IPS-15b (cell line): ENCODE measurements at regions not wholly inside any gene's neighbourhood (a gene's known extent, or its start where the extent isn't known, plus 50 kb on each side); places are given as distances from the start of the nearest gene placed in this dataset.
"Not testable (repeated sequence)": the region's sequence is repeated elsewhere in the genome, so short reads cannot be mapped to it uniquely, and the experiment has no call there.

Source experiments
- H3K27me3 ChIP-seq: one replicate; pipeline ENCODE4 v1.6.1; 2013; ENCODE audit warnings: low read length; ENCODE audit not compliant: control insufficient read depth, insufficient read depth
- H3K36me3 ChIP-seq: one replicate; pipeline ENCODE4 v1.6.1; 2013; ENCODE audit warnings: low read length; ENCODE audit not compliant: control insufficient read depth, insufficient read depth
- H3K4me1 ChIP-seq: one replicate; pipeline ENCODE4 v1.6.1; 2013; ENCODE audit warnings: mild to moderate bottlenecking, low read length; ENCODE audit not compliant: control insufficient read depth, insufficient read depth
- H3K4me3 ChIP-seq: one replicate; pipeline ENCODE4 v1.5.1; 2013; ENCODE audit warnings: low read depth, low read length
- H3K9ac ChIP-seq: one replicate; pipeline ENCODE4 v1.6.1; 2013; ENCODE audit warnings: low read depth, mild to moderate bottlenecking, low read length
- H3K9me3 ChIP-seq: one replicate; pipeline ENCODE4 v1.6.1; 2013; ENCODE audit warnings: mild to moderate bottlenecking, low read length; ENCODE audit not compliant: control insufficient read depth, insufficient read depth

DNA sequence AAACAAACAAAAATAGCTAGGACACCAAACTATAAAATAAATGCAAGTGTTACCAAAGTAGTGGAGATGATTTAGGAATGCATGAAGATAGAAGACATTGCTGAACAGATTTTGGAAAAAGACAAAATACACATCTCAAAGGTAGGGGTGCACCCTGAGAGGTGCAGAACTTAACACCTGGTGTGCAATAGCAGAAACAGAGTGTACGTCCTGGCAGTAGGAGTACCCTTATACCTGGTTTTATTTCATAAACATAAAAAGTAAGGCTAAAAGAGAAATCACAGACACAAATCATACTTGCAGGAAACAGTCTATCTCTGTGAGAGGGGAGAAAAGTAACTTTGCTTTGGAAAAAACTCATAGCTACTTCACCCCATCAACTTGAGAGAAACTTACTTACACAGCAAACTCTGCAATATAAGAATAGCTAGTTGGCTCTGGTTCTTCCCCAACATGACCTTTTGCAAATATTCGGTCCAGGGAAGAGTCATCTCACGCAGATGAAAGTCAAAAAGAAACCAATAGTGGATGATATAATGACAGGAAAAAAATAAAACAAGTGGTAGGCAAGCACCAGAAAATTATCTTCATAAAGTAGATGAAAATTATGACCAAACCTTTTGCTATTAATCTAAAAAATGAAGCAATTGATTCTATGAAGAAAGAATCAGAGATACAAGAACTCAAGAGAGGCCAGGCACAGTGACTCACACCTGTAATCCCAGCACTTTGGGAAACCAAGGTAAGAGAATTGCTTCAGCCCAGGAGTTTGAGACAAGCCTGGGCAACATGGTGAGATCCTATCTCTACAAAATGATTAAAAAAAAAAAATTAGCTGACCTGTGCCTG, 108.9 kb upstream of the BNIP2 start:
- Histone ChIP-seq H3K27me3 (no peaks in the 10 kb centered on the region), H3K4me1 (peaks cover under 1% of the 10 kb centered on the region), H3K36me3 (no peaks in the 10 kb centered on the region), H3K4me3 (no peak overlapping the region), H3K9me3 (no peaks in the 10 kb centered on the region), H3K9ac (no peak overlapping the region)

DNA sequence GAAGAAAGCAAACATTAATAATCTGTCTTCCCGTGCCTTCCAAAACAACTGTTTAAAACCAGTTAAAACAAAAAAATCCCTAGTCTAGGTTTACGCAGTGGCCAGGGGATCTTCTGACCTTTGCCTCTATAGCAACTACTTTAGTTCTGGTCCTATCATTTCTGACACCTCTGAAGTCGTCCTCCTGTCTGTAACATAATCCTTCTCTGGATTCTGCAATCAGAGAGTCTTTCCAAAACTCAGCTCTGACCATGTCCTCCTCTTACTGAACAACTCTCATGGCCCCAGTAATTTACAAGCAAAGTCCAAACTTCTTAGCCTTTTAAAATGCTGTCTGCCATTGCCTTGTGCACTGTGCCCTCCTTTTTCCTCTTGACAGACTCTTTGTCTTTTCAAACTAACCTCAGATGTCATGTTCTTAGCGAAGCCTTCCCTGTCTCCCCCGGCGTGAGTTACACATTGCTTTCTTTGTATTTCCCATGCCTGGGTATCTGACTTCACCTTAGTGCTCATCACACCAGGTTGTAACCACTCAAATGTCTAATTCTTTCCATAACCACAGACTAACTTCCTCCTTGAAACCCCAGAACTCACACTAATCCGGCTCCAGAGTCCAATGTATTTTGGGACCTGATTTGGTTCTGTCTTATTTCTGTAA, 105.2 kb upstream of the BNIP2 start:
- Histone ChIP-seq H3K9ac (no peak overlapping the region), H3K27me3 (no peaks in the 10 kb centered on the region), H3K36me3 (no peaks in the 10 kb centered on the region), H3K9me3 (no peaks in the 10 kb centered on the region), H3K4me1 (peaks cover 3% of the 10 kb centered on the region), H3K4me3 (no peak overlapping the region)

DNA sequence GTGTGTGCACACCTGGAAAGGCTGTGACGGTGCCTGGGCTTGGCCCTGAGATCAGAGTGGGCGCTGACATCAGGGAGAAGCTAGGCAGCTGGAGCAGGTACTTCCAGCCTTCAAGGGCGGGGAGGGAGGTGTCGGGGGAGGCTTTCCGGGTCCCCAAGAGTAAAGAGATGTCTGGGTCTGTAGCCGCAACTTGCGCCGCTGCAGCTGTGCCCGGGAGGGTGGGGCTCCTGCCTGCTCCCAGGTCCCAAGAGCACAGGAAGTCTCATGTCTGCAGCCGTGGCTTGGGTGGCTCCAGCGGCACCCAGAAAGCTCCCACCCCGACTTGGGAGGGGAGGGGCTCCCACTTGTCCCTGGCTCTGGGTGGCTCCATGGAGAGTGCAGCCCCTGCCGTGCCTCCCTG, 103.2 kb upstream of the BNIP2 start:
- H3K9ac ChIP-seq = no peak overlapping the region
- H3K27me3 ChIP-seq = no peaks in the 10 kb centered on the region
- peaks cover 3% of the 10 kb centered on the region for H3K4me1 ChIP-seq
- no peaks in the 10 kb centered on the region for H3K9me3 ChIP-seq
- H3K4me3 ChIP-seq = no peak overlapping the region
- H3K36me3 ChIP-seq = no peaks in the 10 kb centered on the region

DNA sequence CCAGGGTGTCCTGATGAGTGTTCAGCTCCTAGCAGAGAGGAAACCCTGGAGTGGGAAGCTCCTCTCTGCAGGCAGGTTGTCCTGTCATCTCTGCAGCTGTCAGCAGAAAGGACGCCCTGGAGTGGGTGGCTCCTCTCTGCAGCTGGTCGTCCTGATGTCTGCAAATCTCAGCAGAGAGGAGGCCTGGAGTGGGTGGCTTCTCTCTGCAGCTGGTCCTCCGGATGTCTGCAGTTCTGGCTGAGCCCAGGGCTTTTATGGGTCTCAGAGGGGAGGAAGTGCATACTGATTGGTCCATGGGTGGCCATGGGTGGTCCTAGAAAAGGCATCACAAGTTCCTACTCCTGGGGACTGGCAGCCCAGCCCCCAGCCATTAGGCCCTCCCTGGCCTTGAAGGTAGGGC, 102.6 kb upstream of the BNIP2 start:
- Histone ChIP-seq H3K9me3 (no peaks in the 10 kb centered on the region), H3K4me1 (peaks cover 3% of the 10 kb centered on the region), H3K27me3 (no peaks in the 10 kb centered on the region), H3K36me3 (no peaks in the 10 kb centered on the region), H3K4me3 (no peak overlapping the region), H3K9ac (no peak overlapping the region)

DNA sequence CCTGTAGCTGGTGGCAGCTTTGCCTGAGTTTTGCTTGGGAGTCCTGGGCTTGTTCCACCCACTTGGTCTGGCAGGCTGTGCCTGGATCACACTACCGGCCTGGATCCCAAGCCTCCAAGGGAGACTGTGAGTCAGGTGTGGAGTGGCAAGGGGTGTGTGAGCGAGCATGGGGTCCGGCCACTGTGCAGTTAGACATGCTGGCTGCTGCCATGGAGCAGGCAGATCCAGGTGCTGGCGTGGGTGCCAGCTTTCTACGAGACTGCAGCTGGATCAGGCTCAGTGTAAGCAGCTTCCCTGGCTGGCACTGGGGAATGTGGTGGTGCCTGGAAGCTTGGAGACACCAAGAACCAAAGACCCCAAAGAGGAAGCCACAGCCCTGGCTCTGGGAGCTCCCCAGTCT, 102.0 kb upstream of the BNIP2 start:
- H3K36me3 ChIP-seq = no peaks in the 10 kb centered on the region
- no peaks in the 10 kb centered on the region for H3K9me3 ChIP-seq
- H3K4me1 ChIP-seq = peaks cover 3% of the 10 kb centered on the region
- no peaks in the 10 kb centered on the region for H3K27me3 ChIP-seq
- H3K9ac ChIP-seq = no peak overlapping the region
- no peak overlapping the region for H3K4me3 ChIP-seq

DNA sequence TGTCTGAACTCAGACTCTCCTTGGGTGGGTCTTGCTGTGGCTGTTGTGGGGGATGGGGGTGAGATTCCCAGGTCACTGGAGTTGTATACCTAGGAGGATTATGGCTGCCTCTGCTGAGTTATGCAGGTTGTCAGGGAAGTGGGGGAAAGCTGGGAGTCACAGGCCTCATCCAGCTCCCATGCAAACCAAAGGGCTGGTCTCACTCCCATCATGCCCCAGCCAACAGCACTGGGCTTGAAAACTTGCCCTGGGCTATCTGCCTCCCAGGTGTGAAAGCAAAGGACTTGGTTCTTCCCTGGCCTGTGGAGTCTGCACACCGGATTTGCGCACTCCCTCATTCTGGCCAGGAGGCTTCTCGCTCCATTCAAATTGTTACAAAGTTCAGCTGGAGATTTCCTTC, 97.3 kb upstream of the BNIP2 start:
- H3K9ac ChIP-seq, H3K4me3 ChIP-seq, H3K4me1 ChIP-seq, H3K36me3 ChIP-seq, H3K27me3 ChIP-seq, H3K9me3 ChIP-seq: not testable (repeated sequence)

DNA sequence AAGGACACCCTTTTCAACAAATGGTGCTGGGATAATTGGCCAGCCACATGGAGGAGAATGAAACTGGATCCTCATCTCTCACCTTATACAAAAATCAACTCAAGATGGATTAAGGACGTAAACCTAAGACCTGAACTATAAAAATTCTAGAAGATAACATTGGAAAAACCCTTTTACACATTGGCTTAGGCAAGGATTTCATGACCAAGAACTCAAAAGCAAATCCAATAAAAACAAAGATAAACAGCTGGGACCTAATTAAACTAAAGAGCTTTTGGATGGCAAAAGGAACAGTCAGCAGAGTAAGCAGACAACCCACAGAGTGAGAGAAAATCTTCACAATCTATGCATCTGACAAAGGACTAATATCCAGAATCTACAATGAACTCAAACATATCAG, 96.9 kb upstream of the BNIP2 start:
- H3K9ac ChIP-seq, H3K4me3 ChIP-seq, H3K9me3 ChIP-seq, H3K36me3 ChIP-seq, H3K27me3 ChIP-seq, H3K4me1 ChIP-seq: not testable (repeated sequence)

DNA sequence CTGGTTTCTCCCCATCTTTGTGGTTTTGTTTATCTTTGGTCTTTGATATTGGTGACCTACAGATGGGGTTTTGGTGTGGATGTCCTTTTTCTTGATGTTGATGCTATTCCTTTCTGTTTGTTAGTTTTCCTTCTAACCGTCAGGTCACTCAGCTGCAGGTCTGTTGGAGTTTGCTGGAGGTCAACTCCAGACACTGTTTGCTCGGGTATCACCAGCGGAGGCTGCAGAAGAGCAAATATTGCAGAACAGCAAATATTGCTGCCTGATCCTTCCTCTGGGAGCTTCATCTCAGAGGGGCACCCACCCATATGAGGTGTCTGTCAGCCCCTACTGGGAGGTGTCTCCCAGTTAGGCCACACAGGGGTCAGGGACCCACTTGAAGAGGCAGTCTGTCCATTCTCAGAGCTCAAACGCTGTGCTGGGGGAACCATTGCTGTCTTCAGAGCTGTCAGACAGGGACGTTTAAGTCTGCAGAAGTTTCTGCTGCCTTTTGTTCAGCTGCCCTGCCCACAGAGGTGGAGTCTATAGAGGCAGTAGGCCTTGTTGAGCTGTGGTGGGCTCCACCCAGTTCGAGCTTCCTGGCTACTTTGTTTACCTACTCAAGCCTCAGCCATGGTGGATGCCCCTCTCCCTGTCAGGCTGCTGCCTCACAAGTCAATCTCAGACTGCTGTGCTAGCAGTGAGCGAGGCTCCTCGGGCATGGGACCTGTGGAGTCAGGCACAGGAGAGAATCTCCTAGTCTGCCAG, 94.8 kb upstream of the BNIP2 start:
- not testable (repeated sequence) for H3K4me3 ChIP-seq, H3K9ac ChIP-seq, H3K4me1 ChIP-seq, H3K27me3 ChIP-seq, H3K9me3 ChIP-seq, H3K36me3 ChIP-seq

DNA sequence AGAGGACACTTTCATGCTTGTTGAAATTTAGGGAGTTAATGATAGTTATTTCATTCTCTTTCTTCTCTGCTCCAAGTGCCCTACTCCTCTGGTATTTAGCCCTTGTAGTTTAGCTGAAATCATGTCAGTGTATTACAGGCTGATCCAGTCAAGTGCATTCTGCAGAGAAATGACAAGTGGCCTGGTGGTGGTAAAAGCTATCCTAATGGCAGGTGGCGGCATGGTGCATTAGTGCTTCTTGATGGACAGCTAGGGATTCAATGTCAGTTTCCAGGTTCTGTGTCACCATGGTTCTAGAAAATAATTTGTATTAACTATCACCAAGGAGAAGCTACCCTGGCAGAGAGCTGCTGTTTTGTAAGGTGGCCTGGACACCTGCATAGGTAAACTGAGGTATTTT, 90.0 kb upstream of the BNIP2 start:
- H3K4me3 ChIP-seq = no peak overlapping the region
- H3K9ac ChIP-seq = no peak overlapping the region
- no peaks in the 10 kb centered on the region for H3K9me3 ChIP-seq
- no peaks in the 10 kb centered on the region for H3K27me3 ChIP-seq
- H3K36me3 ChIP-seq = no peaks in the 10 kb centered on the region
- H3K4me1 ChIP-seq = no peaks in the 10 kb centered on the region

DNA sequence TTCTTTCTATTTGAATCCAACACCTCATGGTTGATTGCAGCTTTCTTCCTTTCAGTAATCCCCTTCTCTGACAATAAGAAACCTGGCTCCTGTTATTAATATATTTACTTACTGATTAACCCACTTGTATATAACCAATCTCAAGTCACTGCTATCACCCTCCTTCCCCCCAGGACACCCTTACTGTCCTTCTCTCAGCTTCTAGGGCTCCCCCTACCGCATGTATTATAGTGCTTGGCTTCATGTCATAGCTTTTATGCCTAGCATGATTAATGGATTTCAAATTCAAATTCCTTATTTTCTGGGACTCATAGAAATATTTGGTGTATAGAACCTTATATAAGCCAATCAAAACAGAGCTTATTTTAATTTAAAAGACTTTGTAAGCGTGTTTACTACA, 75.7 kb upstream of the BNIP2 start:
- Histone ChIP-seq H3K9ac (no peak overlapping the region), H3K4me1 (peaks cover 5% of the 10 kb centered on the region), H3K9me3 (no peaks in the 10 kb centered on the region), H3K4me3 (no peak overlapping the region), H3K27me3 (no peaks in the 10 kb centered on the region), H3K36me3 (no peaks in the 10 kb centered on the region)

DNA sequence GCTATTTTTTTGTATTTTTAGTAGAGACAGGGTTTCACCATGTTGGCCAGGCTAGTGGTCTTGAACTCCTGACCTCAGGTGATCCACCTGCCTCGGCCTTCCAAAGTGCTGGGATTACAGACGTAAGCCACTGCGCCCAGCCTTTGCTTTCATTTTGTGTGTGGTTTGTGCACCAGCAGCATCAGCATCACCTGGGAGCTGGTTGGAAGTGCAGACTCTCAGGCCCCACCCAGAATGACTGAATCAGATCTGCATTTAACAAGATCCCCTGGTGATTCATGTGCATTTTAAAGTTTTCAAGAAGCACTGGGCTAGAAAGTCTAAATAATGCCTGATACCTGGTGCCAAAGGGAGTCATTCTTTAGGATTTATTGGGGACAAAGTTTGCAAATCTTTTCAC, 73.4 kb upstream of the BNIP2 start:
- Histone ChIP-seq H3K9me3 (no peaks in the 10 kb centered on the region), H3K9ac (no peak overlapping the region), H3K27me3 (no peaks in the 10 kb centered on the region), H3K4me1 (peaks cover 5% of the 10 kb centered on the region), H3K36me3 (no peaks in the 10 kb centered on the region), H3K4me3 (no peak overlapping the region)

DNA sequence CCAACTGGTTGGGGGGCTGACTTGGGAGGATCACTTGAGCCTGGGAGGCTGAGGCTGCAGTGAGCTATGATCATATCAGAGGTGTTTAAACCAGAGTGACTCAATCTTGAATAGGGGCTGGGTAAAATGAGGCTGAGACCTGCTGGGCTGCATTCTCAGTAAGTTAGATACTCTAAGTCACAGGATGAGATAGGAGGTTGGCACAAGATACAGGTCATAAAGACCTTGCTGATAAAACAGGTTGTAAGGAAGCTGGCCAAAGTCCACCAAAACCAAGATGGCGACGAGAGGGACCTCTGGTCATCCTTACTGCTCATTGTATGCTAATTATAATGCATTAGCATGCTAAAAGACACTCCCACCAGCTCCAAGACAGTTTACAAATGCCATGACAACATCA, 71.1 kb upstream of the BNIP2 start:
- H3K4me1 ChIP-seq, H3K27me3 ChIP-seq, H3K4me3 ChIP-seq, H3K36me3 ChIP-seq, H3K9me3 ChIP-seq, H3K9ac ChIP-seq: not testable (repeated sequence)
